IMR-90 (cell line): ENCODE measurements at regions not wholly inside any gene's neighbourhood (a gene's known extent, or its start where the extent isn't known, plus 50 kb on each side); places are given as distances from the start of the nearest gene placed in this dataset.

ENCODE experiments used
- ATAC-seq: fragments of 200-7000 bp; cut with Tn5 transposase; 2 replicates; pipeline ENCODE4 v1.9.1; 2020; ENCODE audit warnings: low read depth, mild to moderate bottlenecking, moderate library complexity
- BruUV-seq: library from RNA; stranded (reverse); fragments of 400-500 nt; replicated peaks from 2 replicates; lab custom pipeline; 2021; lab: Mats Ljungman, UMichigan
- CTCF ChIA-PET: fragments of 300-600 bp; formaldehyde crosslinking; extraction: SDS; loops from one replicate; lab custom pipeline; 2021; ENCODE audit warnings: antibody characterized with exemption; lab: Yijun Ruan, JAX
- POLR2A ChIA-PET: fragments of 300-600 bp; sonication (Branson Sonifier 250); formaldehyde crosslinking; loops from one replicate; lab custom pipeline; 2022; ENCODE audit warnings: antibody characterized with exemption; ENCODE audit not compliant: unreplicated experiment; lab: Charles Lee
- DNase-seq: peaks from one replicate; pipeline ENCODE4 v3.0.0; 2013
- H2AFZ ChIP-seq: replicated peaks from 2 replicates; pipeline ENCODE3; 2013; ENCODE audit warnings: low read length, mild to moderate bottlenecking; ENCODE audit not compliant: poor library complexity
- H2AK5ac ChIP-seq: 2 replicates; pipeline ENCODE4 v1.6.1; 2013; ENCODE audit warnings: low read depth, low read length, inconsistent platforms
- H2AK9ac ChIP-seq: replicated peaks from 2 replicates; pipeline ENCODE3; 2013; ENCODE audit warnings: mild to moderate bottlenecking, low read depth, low read length, moderate library complexity; ENCODE audit not compliant: poor library complexity
- H2BK120ac ChIP-seq: 2 replicates; pipeline ENCODE4 v1.6.1; 2013; ENCODE audit warnings: low read depth, low read length, inconsistent platforms
- H2BK15ac ChIP-seq: 3 replicates; pipeline ENCODE4 v1.6.1; 2013; ENCODE audit warnings: low read depth, low read length, inconsistent platforms
- H2BK20ac ChIP-seq: 2 replicates; pipeline ENCODE4 v1.6.1; 2013; ENCODE audit warnings: low read depth, mild to moderate bottlenecking, inconsistent platforms, low read length, moderate library complexity
- H2BK5ac ChIP-seq: 2 replicates; pipeline ENCODE4 v1.6.1; 2013; ENCODE audit warnings: mild to moderate bottlenecking, low read depth, low read length, inconsistent platforms; ENCODE audit not compliant: poor library complexity, severe bottlenecking
- H3K14ac ChIP-seq: replicated peaks from 2 replicates; pipeline ENCODE4 v1.6.1; 2013; ENCODE audit warnings: low read depth, low read length, inconsistent platforms
- H3K18ac ChIP-seq: 2 replicates; pipeline ENCODE4 v1.6.1; 2013; ENCODE audit warnings: low read depth, low read length, control low read depth
- H3K23ac ChIP-seq: 2 replicates; pipeline ENCODE4 v1.6.1; 2013; ENCODE audit warnings: low read depth, low read length, inconsistent platforms
- H3K27ac ChIP-seq: 2 replicates; pipeline ENCODE4 v1.5.1; 2013; ENCODE audit warnings: mild to moderate bottlenecking, control low read depth, low read length; ENCODE audit not compliant: insufficient read depth
- H3K27me3 ChIP-seq: 2 replicates; pipeline ENCODE4 v1.6.1; 2013; ENCODE audit warnings: low read length; ENCODE audit not compliant: control insufficient read depth, insufficient read depth
- H3K36me3 ChIP-seq: 2 replicates; pipeline ENCODE4 v1.6.1; 2013; ENCODE audit warnings: low read length, mixed read lengths; ENCODE audit not compliant: control insufficient read depth, insufficient read depth
- H3K4ac ChIP-seq: 2 replicates; pipeline ENCODE4 v1.6.1; 2013; ENCODE audit warnings: low read depth, low read length, inconsistent platforms
- H3K4me1 ChIP-seq: 2 replicates; pipeline ENCODE4 v1.6.1; 2013; ENCODE audit warnings: low read length, mixed read lengths; ENCODE audit not compliant: control insufficient read depth, insufficient read depth
- H3K4me2 ChIP-seq: 2 replicates; pipeline ENCODE4 v1.6.1; 2013; ENCODE audit warnings: low read depth, mild to moderate bottlenecking, control low read depth, low read length, moderate library complexity
- H3K4me3 ChIP-seq: 2 replicates; pipeline ENCODE4 v1.5.1; 2013; ENCODE audit warnings: low read depth, mild to moderate bottlenecking, control low read depth, low read length, moderate library complexity; ENCODE audit not compliant: insufficient read depth
- H3K56ac ChIP-seq: 2 replicates; pipeline ENCODE4 v1.6.1; 2013; ENCODE audit warnings: low read length, inconsistent platforms; ENCODE audit not compliant: insufficient read depth; ENCODE audit errors: extremely low read depth
- H3K79me1 ChIP-seq, 2 experiments: 2 replicates each; pipeline ENCODE4 v1.6.1; 2013; ENCODE audit warnings: low read length in 2 of 2, inconsistent platforms in 1 of 2, low read depth in 1 of 2
- H3K9ac ChIP-seq: 2 replicates; pipeline ENCODE4 v1.6.1; 2013; ENCODE audit warnings: low read depth, low read length, control low read depth
- H3K9me1 ChIP-seq: 2 replicates; pipeline ENCODE4 v1.6.1; 2013; ENCODE audit warnings: low read length, inconsistent platforms; ENCODE audit not compliant: insufficient read depth
- H3K9me3 ChIP-seq: 2 replicates; pipeline ENCODE4 v1.6.1; 2013; ENCODE audit warnings: low read length; ENCODE audit not compliant: control insufficient read depth, insufficient read depth
- H4K20me1 ChIP-seq: 2 replicates; pipeline ENCODE4 v1.6.1; 2013; ENCODE audit warnings: low read length, inconsistent platforms; ENCODE audit not compliant: insufficient read depth
- H4K5ac ChIP-seq: 2 replicates; pipeline ENCODE4 v1.6.1; 2013; ENCODE audit warnings: mild to moderate bottlenecking, low read depth, low read length, control low read depth
- H4K8ac ChIP-seq, 2 experiments: 2 replicates each; pipeline ENCODE4 v1.6.1; 2013; ENCODE audit warnings: low read depth in 2 of 2, low read length in 2 of 2, control low read depth in 1 of 2, inconsistent platforms in 1 of 2
- H4K91ac ChIP-seq: 2 replicates; pipeline ENCODE4 v1.6.1; 2013; ENCODE audit warnings: low read depth, low read length, inconsistent platforms; ENCODE audit not compliant: insufficient read depth
- BHLHE40 ChIP-seq: fragments of 150-350 bp; IDR thresholded peaks from 2 replicates; pipeline ENCODE4 v1.6.1; 2016; ENCODE audit warnings: mild to moderate bottlenecking, low read depth, low read length
- CEBPB ChIP-seq: IDR thresholded peaks from 2 replicates; pipeline ENCODE4 v1.6.1; 2012; ENCODE audit warnings: low read depth, low read length, improper control_type of control experiment
- CHD1 ChIP-seq: IDR thresholded peaks from 2 replicates; pipeline ENCODE4 v1.6.1; 2012; ENCODE audit warnings: low read depth, low read length, improper control_type of control experiment
- ELK1 ChIP-seq: fragments of 150-350 bp; IDR thresholded peaks from 2 replicates; pipeline ENCODE4 v1.6.1; 2016; ENCODE audit warnings: low read depth, mild to moderate bottlenecking, low read length, moderate library complexity, borderline replicate concordance
- FOS ChIP-seq: fragments of 150-350 bp; IDR thresholded peaks from 2 replicates; pipeline ENCODE4 v1.6.1; 2016; ENCODE audit warnings: low read depth, low read length
- MAFK ChIP-seq: IDR thresholded peaks from 2 replicates; pipeline ENCODE4 v1.6.1; 2012; ENCODE audit warnings: low read depth, low read length, improper control_type of control experiment
- MAZ ChIP-seq: IDR thresholded peaks from 2 replicates; pipeline ENCODE4 v1.6.1; 2012; ENCODE audit warnings: low read depth, mild to moderate bottlenecking, low read length, improper control_type of control experiment, moderate library complexity, borderline replicate concordance
- MXI1 ChIP-seq: IDR thresholded peaks from 2 replicates; pipeline ENCODE4 v1.6.1; 2012; ENCODE audit warnings: low read depth, mild to moderate bottlenecking, low read length, moderate library complexity, borderline replicate concordance
- NFE2L2 ChIP-seq: fragments of 150-350 bp; IDR thresholded peaks from 2 replicates; pipeline ENCODE4 v1.6.1; 2016; ENCODE audit warnings: low read depth, mild to moderate bottlenecking, low read length
- POLR2A ChIP-seq: IDR thresholded peaks from 2 replicates; pipeline ENCODE4 v1.6.1; 2012; ENCODE audit warnings: mild to moderate bottlenecking, low read depth, low read length
- RAD21 ChIP-seq: IDR thresholded peaks from 2 replicates; pipeline ENCODE4 v1.6.1; 2012; ENCODE audit warnings: low read length, improper control_type of control experiment
- RCOR1 ChIP-seq: IDR thresholded peaks from 2 replicates; pipeline ENCODE4 v1.6.1; 2012; ENCODE audit warnings: mild to moderate bottlenecking, low read length, improper control_type of control experiment; ENCODE audit not compliant: insufficient replicate concordance
- RFX5 ChIP-seq: IDR thresholded peaks from 2 replicates; pipeline ENCODE4 v1.8.0; 2012; ENCODE audit warnings: low read depth, mild to moderate bottlenecking, low read length, moderate library complexity
- SMC3 ChIP-seq: fragments of 150-350 bp; IDR thresholded peaks from 2 replicates; pipeline ENCODE4 v1.6.1; 2016; ENCODE audit warnings: low read depth, mild to moderate bottlenecking, antibody characterized with exemption, low read length, moderate library complexity
- WGBS, 2 experiments: methylation state at CpG; one replicate each; pipeline versions ENCODE4 v1.1.5 to v1.1.7; 2013; ENCODE audit warnings: missing lambda C conversion rate in 2 of 2; ENCODE audit not compliant: insufficient read length in 1 of 2; ENCODE audit errors: extremely low coverage in 2 of 2; 5-methylcytosine and 5-hydroxymethylcytosine counted together
- dilution Hi-C: fragments of 300-500 bp; cut with HindIII; formaldehyde crosslinking; loops from one replicate; pipeline ENCODE4 v1.14.3; 2018; ENCODE audit warnings: low sequenced_read_pairs; ENCODE audit not compliant: unreplicated experiment
- in situ Hi-C: fragments of 300-500 bp; cut with MboI; formaldehyde crosslinking; loops from 3 replicates; pipeline ENCODE4 v1.14.3; 2019; ENCODE audit warnings: low sequenced_read_pairs, inconsistent platforms, mixed read lengths
- intact Hi-C: fragments of 100-400 bp; cut with micrococcal nuclease; formaldehyde crosslinking; loops from 2 replicates; pipeline ENCODE4 v1.10.0; 2022
- TF ChIP-seq, protein P1 (sequence below): conservative IDR thresholded peaks from 2 replicates; pipeline ENCODE4 v1.5.1; 2012; ENCODE audit warnings: mild to moderate bottlenecking, low read depth, low read length, improper control_type of control experiment
- TF ChIP-seq, protein P2 (sequence below): fragments of 150-350 bp; IDR thresholded peaks from 2 replicates; pipeline ENCODE4 v1.6.1; 2017; ENCODE audit warnings: mild to moderate bottlenecking, antibody characterized with exemption, low read length, low read depth

DNA sequence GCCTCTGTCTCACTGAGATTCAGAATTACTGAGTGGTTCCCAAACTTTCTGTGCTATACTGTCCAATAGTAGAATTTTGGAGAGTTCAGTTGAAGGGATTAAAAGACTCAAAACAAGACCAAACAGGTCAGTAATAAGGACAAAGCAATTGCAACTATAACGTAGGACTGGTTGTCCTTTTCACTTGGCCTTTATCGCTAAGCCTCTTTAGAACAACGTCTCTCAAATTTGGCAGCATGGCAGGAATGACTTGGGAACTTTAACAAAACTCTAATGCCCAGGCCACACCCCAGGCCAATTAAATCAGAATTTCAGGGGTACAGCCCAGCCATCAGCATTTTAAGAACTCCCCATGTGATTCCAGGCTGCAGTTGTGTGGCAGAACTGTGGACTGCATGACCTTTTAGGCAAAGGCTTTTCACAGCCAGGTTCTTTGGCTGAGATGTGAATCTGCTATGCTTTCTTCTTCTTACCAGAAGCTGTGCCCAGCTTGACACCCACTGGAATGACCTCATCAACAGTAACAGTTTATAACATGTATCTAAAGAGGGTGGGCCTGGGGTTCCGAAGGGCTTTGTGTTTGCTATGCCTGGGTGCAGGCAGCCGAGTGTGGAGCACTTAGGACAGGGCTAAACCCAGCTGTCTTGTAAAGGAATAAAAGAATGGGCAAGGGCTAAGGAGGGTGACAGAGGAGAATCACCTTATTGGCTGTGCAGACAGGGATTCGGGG lies 226.2 kb upstream of the PRICKLE2 start:
- no peaks in the 10 kb centered on the region for H3K79me1 ChIP-seq
- no peak overlapping the region for H3K9ac ChIP-seq
- no peak overlapping the region for H2BK120ac ChIP-seq
- no peak overlapping the region for H3K14ac ChIP-seq
- no peak overlapping the region for H3K18ac ChIP-seq
- H4K5ac ChIP-seq: no peak overlapping the region
- dilution Hi-C loops: loop anchor here (25.0 kb wide), 1 partner anchor 414 kb away; no protein-coding TSS in a partner anchor
- no peaks in the 10 kb centered on the region for H3K27me3 ChIP-seq
- H2BK20ac ChIP-seq: no peak overlapping the region
- H4K8ac ChIP-seq: no peak overlapping the region
- DNase-seq: no peak
- no peaks in the 10 kb centered on the region for H3K9me3 ChIP-seq
- ChIA-PET POLR2A (no interaction called here), CTCF (no interaction called here)
- no peak overlapping the region for H3K4me2 ChIP-seq
- BruUV-seq: no TSS peak
- H3K4me1 ChIP-seq: peaks cover 1% of the 10 kb centered on the region
- no peak overlapping the region for H3K56ac ChIP-seq
- no peak overlapping the region for H2BK5ac ChIP-seq
- 0 out of 2 replicates have a peak, but pooled peaks cover 3% of the 10 kb centered on the region for H3K9me1 ChIP-seq
- no peaks in the 10 kb centered on the region for H4K20me1 ChIP-seq
- WGBS, 2 experiments: 95% methylated on average over 3 of the region's 6 CpGs; no CpG with 5 or more reads in 1 of the 2 experiments
- H3K27ac ChIP-seq: no peak overlapping the region
- no peak overlapping the region for H3K4me3 ChIP-seq
- in situ Hi-C loops: no loop called here
- no peak overlapping the region for H3K23ac ChIP-seq
- no peak for ATAC-seq
- no peak overlapping the region for H2AK9ac ChIP-seq
- no peak overlapping the region for H2AFZ ChIP-seq
- H3K36me3 ChIP-seq: no peaks in the 10 kb centered on the region
- H2AK5ac ChIP-seq: no peak overlapping the region
- H4K91ac ChIP-seq: no peak overlapping the region
- no peak overlapping the region for H3K4ac ChIP-seq
- TF ChIP-seq RAD21 (no peak), MXI1 (no peak), CHD1 (no peak), SMC3 (no peak), CEBPB (no peak), FOS (no peak), POLR2A (no peak), MAFK (no peak), MAZ (no peak), RFX5 (no peak), NFE2L2 (no peak), ELK1 (no peak), BHLHE40 (no peak), RCOR1 (no peak)
- TF ChIP-seq, protein P1, sequence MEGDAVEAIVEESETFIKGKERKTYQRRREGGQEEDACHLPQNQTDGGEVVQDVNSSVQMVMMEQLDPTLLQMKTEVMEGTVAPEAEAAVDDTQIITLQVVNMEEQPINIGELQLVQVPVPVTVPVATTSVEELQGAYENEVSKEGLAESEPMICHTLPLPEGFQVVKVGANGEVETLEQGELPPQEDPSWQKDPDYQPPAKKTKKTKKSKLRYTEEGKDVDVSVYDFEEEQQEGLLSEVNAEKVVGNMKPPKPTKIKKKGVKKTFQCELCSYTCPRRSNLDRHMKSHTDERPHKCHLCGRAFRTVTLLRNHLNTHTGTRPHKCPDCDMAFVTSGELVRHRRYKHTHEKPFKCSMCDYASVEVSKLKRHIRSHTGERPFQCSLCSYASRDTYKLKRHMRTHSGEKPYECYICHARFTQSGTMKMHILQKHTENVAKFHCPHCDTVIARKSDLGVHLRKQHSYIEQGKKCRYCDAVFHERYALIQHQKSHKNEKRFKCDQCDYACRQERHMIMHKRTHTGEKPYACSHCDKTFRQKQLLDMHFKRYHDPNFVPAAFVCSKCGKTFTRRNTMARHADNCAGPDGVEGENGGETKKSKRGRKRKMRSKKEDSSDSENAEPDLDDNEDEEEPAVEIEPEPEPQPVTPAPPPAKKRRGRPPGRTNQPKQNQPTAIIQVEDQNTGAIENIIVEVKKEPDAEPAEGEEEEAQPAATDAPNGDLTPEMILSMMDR: no peak
- TF ChIP-seq, protein P2, sequence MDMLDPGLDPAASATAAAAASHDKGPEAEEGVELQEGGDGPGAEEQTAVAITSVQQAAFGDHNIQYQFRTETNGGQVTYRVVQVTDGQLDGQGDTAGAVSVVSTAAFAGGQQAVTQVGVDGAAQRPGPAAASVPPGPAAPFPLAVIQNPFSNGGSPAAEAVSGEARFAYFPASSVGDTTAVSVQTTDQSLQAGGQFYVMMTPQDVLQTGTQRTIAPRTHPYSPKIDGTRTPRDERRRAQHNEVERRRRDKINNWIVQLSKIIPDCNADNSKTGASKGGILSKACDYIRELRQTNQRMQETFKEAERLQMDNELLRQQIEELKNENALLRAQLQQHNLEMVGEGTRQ: no peak
- H2BK15ac ChIP-seq: no peak overlapping the region
- intact Hi-C loops: no loop called here
